Spleen (tissue), 7 donors: ENCODE measurements at regions not wholly inside any gene's neighbourhood (a gene's known extent, or its start where the extent isn't known, plus 50 kb on each side); places are given as distances from the start of the nearest gene placed in this dataset.

Source experiments
- POLR2AphosphoS5 ChIP-seq, 3 donors: sonication (generic); formaldehyde crosslinking; IDR thresholded peaks; one replicate each; pipeline ENCODE4 v1.5.1; 2017; ENCODE audit warnings: antibody characterized with exemption in 3 of 3
- TF ChIP-seq, protein P1 (sequence below), 11 experiments: fragments of 200-600 bp in 7 of 11; fragments of 450-650 bp in 4 of 11; sonication (generic) in 4 of 11; IDR thresholded peaks in 8 of 11; conservative IDR thresholded peaks in 3 of 11; 1 replicate in 7 of 11; 2 replicates in 4 of 11; pipeline versions ENCODE4 v1.4.0 to v1.8.0; 2016 to 2021; ENCODE audit warnings: antibody characterized with exemption in 11 of 11, inconsistent platforms in 4 of 11, mild to moderate bottlenecking in 1 of 11
- donor health status: DM: no; HTN: no; CAD: no; lungs with moderate emphysema.
- donor health status: DM: no; HTN: no; CAD: no.
- donor health status: DM: no; HTN: no; CAD: no.

DNA sequence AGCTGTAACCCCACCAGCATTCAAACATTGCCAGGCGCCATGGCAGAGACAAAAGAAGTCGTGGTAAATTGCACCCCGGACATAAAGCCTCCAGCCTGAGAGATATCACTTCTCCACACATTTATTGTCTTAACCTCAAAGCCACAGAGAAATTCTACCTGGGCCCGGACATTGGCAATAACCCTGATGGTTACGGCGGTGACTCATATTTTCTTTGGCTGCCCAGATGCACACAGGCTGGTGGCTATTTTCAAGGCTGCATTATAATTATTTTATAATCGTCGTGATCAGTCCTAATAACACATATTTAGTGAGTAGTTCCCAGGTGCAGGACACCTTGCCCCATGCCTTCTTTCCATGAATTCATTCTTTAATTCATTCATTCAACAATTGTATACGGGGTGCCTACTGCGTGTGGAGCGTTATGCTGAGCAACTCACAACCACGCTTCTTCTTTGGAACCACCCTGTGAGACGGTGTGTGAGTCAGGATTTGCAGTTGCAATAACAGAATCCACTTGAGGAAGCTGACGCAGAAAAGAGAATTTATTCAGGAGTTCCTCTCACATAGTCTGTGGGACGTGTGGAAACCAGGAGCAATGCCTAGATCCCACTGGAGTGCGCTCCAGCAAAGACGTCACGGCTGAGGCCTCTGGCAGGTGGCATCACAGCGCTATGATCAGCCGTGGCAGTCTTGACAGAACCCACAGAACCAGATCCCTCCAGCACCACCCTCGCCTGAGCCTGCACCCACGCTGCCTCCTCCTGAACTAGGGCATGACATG, 245.7 kb downstream of the FOXL1 start:
- TF ChIP-seq, protein P1, sequence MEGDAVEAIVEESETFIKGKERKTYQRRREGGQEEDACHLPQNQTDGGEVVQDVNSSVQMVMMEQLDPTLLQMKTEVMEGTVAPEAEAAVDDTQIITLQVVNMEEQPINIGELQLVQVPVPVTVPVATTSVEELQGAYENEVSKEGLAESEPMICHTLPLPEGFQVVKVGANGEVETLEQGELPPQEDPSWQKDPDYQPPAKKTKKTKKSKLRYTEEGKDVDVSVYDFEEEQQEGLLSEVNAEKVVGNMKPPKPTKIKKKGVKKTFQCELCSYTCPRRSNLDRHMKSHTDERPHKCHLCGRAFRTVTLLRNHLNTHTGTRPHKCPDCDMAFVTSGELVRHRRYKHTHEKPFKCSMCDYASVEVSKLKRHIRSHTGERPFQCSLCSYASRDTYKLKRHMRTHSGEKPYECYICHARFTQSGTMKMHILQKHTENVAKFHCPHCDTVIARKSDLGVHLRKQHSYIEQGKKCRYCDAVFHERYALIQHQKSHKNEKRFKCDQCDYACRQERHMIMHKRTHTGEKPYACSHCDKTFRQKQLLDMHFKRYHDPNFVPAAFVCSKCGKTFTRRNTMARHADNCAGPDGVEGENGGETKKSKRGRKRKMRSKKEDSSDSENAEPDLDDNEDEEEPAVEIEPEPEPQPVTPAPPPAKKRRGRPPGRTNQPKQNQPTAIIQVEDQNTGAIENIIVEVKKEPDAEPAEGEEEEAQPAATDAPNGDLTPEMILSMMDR (IDR thresholded peaks at IDR 0.05 in 8 of 11, conservative IDR thresholded peaks at IDR 0.05 in 3 of 11) = no peak
- no peak for TF ChIP-seq POLR2AphosphoS5 (IDR thresholded peaks at IDR 0.05)
